HFF-Myc (cell line): ENCODE measurements at regions not wholly inside any gene's neighbourhood (a gene's known extent, or its start where the extent isn't known, plus 50 kb on each side); places are given as distances from the start of the nearest gene placed in this dataset.

Experiments used
- DNase-seq: peaks from one replicate; pipeline ENCODE4 v3.0.0-alpha.2; 2011; ENCODE audit warnings: low read depth; ENCODE audit errors: extremely low read depth
- H3K4me3 ChIP-seq: replicated peaks from 2 replicates; pipeline ENCODE4 v1.5.1; 2011; ENCODE audit warnings: low read depth, mild to moderate bottlenecking, control low read depth, low read length
- TF ChIP-seq, protein P1 (sequence below): IDR thresholded peaks from 2 replicates; pipeline ENCODE4 v1.5.1; 2012; ENCODE audit warnings: mild to moderate bottlenecking, low read depth, low read length, control low read depth; ENCODE audit errors: missing control alignments

DNA sequence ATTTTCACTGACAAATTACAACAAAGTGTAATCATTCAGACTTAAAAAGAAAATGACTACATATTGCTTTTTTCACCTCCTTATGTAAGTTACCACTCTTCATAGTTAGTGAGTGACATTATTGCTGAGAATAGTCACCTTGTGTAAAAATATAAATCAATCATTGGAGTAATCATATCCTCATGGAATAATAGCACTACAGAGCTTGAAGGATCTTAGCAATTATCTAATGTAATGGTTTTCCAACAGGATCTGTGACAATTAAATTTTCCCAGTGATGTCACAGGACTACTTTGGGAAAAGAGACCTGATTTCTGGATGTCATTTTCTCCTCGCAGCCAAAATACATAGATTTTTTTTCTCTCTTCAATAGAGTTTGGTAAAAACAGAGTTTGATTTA lies 833.0 kb upstream of the PCDH9 start:
- no peak for DNase-seq
- H3K4me3 ChIP-seq: no peak overlapping the region
- TF ChIP-seq, protein P1, sequence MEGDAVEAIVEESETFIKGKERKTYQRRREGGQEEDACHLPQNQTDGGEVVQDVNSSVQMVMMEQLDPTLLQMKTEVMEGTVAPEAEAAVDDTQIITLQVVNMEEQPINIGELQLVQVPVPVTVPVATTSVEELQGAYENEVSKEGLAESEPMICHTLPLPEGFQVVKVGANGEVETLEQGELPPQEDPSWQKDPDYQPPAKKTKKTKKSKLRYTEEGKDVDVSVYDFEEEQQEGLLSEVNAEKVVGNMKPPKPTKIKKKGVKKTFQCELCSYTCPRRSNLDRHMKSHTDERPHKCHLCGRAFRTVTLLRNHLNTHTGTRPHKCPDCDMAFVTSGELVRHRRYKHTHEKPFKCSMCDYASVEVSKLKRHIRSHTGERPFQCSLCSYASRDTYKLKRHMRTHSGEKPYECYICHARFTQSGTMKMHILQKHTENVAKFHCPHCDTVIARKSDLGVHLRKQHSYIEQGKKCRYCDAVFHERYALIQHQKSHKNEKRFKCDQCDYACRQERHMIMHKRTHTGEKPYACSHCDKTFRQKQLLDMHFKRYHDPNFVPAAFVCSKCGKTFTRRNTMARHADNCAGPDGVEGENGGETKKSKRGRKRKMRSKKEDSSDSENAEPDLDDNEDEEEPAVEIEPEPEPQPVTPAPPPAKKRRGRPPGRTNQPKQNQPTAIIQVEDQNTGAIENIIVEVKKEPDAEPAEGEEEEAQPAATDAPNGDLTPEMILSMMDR: no peak

DNA sequence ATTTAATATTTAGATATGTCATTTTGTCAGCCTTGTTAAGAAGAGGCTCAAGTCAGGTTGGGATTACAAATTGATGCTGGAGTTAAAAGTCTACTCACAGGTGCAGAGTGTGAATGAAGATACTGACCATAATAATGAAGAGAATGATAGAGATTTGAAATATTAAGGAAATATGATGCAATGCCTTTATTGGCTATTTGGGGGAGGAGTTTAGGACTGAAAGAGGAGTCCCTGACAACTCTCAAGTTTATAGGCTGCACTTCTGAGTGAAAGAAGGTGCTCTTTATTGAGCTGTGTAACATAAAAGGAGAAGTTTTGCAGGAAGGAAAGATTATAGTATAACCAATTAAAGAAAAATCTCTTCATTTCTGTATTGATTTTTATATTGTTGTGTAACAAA lies 827.7 kb upstream of the PCDH9 start:
- no peak for DNase-seq
- H3K4me3 ChIP-seq: no peak overlapping the region
- TF ChIP-seq, protein P1: no peak

DNA sequence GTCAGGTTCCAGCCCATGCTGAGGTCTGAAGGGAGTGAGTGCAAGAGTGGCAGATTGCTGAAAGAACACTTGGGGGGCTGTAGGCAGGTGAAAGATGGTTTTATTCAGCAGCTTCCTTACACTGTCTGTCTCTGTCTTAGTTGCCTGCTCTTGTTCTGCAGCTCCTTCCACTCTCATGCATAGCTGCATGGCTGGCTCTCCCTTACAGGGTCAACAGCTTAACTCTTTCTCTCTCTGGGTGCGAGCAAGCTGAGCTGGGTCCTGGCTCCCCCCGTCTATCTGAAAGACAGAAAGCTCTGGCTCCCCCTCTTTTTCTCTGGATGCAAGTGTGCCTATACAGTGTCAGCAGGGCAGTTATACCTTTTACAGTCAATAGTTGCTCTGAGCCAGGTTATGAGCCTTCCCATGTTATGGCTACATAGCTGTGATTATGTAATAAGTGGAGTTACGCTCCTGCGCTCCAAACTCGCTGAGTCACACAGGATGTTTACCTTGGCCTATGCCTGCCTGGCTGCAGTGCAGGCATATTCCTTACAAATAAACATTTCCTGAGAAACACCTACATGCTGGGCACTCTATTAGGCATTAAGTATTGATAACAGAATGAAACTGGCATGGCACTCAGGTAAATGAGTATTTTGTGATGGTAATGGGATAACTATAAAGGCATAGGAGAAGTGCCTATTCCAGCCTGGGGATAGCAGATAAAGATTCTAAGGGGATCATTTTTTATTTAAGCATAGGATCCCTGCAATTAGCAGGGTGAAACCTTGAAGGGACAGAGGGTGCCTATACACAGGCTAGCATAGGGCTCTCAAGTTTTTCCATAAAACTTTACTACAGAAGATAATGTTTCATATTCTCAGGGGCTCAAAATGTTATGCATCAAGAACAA lies 826.9 kb upstream of the PCDH9 start:
- no peak overlapping the region for H3K4me3 ChIP-seq
- TF ChIP-seq, protein P1: no peak
- no peak for DNase-seq

DNA sequence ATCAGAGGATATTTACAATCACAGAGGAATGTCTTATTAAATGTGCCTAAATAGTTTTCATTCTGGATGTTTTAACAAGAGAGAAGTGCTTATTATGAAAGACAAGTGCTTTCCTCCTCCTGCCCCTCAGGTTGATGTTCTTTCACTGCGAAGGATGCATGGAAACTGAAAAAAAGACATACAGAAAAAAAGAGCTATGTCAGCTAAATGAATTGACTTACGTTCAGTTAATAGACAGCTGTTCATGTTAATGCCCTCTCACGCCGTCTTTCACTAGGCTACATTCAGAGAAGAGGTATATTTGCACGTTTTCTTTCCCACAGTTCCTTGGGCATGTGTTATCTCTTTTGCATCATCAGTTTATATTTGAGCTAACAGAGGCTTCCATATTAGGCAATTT lies 821.8 kb upstream of the PCDH9 start:
- no peak overlapping the region for H3K4me3 ChIP-seq
- DNase-seq: no peak
- TF ChIP-seq, protein P1: no peak

DNA sequence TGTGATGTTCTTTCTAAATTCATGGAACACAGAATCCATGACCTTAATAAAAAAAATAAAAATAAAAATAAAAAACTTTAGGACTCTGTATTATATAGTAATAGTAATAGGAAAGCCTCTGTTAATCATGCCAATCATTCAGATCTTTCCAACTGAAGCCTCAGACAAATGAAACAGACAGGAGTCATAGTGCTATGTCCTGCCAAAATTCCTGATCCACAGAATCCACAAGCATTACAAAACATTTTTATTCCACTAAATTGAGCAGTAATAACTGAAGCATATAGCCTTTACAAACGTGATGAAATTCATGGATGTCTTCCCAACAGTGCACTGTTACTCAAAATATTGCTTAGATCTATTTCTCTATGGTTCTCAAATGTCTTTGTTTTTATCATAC lies 820.6 kb upstream of the PCDH9 start:
- DNase-seq: no peak
- no peak overlapping the region for H3K4me3 ChIP-seq
- TF ChIP-seq, protein P1: no peak

DNA sequence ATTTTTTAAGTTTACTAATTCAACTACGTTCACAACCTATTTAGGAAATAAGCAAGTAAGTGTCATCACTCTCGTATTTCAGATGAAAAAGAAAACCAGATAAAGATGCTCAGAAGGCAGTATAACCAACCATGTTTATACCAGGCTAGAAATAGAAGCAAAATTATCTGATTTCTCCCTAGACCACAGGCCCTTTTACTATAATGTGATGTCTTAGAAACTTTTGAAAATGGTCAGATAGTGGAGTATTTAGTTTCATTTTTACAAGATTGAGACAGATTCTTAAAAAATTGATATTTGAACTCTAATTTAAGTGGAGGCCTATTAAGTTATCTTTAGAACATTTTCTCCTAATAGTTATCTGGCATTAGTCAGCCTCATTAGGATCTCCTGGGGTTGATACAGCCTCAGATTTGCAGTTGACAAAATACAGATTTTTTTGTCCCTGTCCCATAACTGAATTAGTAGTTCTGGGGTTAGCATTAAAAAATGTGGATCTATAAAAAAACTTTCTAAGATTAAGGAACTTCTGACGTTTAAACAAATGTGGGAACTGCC lies 818.7 kb upstream of the PCDH9 start:
- TF ChIP-seq, protein P1: no peak
- no peak for DNase-seq
- H3K4me3 ChIP-seq: no peak overlapping the region
